HG02840 (cell line): ENCODE measurements at regions not wholly inside any gene's neighbourhood (a gene's known extent, or its start where the extent isn't known, plus 50 kb on each side); places are given as distances from the start of the nearest gene placed in this dataset.
"Not testable (repeated sequence)": the region's sequence is repeated elsewhere in the genome, so short reads cannot be mapped to it uniquely, and the experiment has no call there.

Experiments
- ATAC-seq: cut with Tn5 transposase; IDR thresholded peaks from one replicate; pipeline ENCODE4 v1.9.1; 2021; ENCODE audit warnings: mild to moderate bottlenecking, moderate library complexity, moderate number of reproducible peaks; ENCODE audit not compliant: unreplicated experiment, low FRiP score

DNA sequence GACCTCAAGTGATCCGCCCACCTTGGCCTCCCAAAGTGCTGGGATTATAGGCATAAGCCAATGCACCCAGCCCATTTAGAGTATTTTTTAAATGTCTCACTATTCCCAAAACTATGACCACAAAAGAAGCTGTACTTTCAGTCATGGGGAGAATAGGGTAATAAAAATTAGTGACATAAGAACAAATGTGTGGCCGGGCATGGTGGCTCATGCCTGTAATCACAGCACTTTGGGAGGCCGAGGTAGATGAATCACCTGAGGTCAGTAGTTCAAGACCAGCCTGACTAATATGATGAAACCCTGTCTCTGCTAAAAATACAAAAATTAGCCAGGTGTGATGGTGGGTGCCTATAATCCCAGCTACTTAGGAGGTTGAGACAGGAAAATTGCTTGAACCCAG lies 402.3 kb downstream of the PSAT1 start:
- ATAC-seq, result not testable (repeated sequence)

DNA sequence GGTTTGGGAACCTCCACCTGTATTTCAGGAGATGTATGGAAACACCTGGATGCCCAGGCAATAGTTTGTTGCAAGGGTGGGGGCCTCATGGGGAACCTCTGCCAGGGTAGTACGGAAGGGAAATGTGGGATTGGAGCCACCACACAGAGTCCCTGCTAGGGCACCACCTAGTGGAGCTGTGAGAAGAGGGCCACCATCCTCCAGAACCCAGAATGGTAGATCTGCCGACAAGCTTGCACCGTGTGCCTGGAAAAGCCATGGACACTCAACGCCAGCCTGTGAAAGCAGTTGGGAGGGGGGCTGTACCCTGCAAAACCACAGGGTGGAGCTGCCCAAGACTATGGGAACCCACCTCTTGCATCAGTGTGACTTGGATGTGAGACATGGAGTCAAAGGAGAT lies 407.2 kb downstream of the PSAT1 start:
- not testable (repeated sequence) for ATAC-seq

DNA sequence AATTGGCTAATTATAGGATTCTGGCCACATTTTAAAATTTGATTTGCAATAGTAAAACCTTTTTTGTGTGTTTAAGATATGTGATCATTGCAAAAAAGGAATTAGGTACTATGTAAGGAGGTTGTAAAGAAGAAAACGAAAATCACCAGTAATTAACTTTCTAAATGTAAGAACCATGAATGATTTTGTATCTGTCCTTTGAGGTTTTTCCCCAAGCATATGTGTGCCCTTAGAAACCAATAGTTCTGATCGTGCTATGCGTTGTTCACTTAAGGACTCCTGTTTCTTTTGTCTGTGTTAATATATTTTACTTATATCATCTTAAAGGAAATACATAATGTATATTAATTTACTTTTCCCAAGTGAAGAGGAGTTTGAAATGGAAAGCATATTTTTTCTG lies 410.2 kb downstream of the PSAT1 start:
- no peak for ATAC-seq

- no peak for ATAC-seq
Measured at GRCh38 chr9:78707481-78707991, 410.6 kb downstream of the PSAT1 start.

DNA sequence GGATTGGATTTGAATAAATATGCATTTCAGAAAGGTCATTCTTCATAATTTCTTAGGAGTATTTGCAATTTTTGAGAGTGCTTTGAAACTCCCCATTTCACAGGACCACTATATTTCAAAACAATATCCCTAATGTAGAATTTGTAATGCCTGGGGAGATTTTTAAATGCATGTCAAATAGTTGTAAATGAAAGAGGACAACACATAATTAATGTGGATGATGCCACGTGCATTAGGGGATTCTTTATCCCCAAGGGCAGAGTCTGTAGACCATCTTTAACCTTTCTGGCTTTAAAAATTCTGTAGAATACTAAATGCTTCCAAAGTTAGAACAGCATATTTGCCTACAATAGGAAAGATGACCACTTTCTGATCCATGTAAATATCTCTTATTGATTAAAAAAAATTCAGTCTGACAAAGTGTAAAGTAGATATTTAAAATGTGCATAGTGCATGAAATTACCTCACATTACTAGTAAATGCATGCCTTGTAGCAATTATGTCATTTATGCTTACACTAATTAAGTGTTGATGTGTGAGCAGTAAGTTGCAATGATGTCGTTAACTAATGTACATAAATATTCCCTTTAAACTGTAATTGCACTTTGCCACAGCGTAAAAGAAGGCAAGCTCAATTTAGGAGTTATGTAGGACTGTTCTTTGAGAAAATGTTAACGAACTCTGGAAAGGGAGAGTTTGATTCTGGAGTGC lies 416.1 kb downstream of the PSAT1 start:
- ATAC-seq, result no peak

GRCh38 chr9:78713614-78714405 lies 416.9 kb downstream of the PSAT1 start:
- no peak for ATAC-seq

- no peak for ATAC-seq
Measured at GRCh38 chr9:78714576-78714975, 417.7 kb downstream of the PSAT1 start.

GRCh38 chr9:78719029-78719428 lies 422.1 kb downstream of the PSAT1 start:
- ATAC-seq, result not testable (repeated sequence)

- no peak for ATAC-seq
Measured at GRCh38 chr9:78724896-78725295, 428.0 kb downstream of the PSAT1 start.

DNA sequence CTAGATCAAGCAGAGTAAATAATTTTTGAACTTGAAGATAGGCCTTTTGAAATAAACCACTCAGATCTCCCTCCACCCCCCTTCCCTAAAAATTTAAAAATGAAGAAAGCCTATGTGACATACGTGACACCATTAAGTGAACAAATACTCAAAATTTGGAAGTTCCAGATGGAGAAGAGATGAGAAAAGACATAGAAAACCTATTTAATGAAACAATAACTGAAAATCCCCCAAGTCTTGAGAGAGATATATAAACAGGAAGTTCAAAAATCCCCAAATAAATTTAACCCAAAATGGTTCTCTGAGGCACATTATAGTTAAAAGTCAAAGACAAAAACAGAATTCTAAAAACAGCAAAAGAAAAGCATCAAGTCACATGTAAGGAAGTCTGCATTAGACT lies 428.6 kb downstream of the PSAT1 start:
- ATAC-seq, result no peak

- ATAC-seq, result no peak
Measured at GRCh38 chr9:78745331-78745730, 448.4 kb downstream of the PSAT1 start.

GRCh38 chr9:78746010-78746409 lies 449.1 kb downstream of the PSAT1 start:
- no peak for ATAC-seq

DNA sequence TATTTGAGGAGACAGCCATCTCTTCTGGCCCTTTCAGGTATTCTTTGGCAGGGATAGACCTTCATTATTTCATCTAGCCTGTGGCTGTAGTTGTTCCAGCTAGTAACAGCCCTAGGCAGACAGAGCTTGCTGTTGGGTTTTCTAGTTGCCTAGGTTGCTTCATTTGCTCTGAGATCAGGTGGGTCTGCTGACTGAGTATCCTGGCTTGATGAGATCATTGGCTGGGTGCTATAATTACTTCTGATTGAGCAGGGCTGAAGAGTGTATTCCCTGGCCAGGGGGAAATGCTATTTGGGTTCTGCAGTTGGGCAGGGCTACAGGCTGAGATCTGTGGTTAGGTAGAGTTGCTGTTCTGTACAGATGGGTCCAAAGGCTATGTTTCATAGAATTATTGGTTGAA lies 456.1 kb downstream of the PSAT1 start:
- no peak for ATAC-seq

DNA sequence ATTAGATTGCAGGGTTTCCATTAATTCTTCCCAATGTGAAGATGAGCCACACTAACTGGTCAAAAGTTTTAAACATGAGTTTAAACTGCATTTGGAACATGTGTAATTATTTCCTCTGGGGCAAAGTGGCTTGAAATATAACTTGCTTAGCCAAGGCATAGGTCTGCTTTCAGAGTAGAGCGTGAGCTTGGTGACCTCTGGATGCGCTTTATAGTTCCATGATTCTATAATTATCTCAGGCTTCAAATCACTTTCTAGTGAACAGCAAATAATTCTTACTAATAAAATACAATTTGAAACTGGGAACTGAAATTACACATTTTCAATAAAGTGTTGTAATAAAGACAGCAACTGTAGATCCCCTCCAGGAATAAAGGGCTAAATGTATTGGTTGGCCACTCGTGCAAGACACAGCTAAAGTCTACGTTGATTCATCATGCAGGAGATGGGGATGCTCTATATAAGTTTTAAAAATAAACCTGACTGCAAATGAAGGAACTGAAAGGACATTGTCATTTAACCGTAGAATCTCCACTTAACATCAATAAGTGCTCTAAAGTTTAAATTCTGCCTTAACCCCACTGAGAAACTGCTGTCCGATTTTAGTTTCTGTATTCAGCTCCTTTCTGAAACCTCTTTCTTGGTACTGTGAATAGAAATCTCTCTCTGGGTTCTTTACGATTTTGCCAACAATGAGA lies 460.0 kb downstream of the PSAT1 start:
- peak; percentile 72 for ATAC-seq

- no peak for ATAC-seq
Measured at GRCh38 chr9:78763424-78763823, 466.5 kb downstream of the PSAT1 start.

DNA sequence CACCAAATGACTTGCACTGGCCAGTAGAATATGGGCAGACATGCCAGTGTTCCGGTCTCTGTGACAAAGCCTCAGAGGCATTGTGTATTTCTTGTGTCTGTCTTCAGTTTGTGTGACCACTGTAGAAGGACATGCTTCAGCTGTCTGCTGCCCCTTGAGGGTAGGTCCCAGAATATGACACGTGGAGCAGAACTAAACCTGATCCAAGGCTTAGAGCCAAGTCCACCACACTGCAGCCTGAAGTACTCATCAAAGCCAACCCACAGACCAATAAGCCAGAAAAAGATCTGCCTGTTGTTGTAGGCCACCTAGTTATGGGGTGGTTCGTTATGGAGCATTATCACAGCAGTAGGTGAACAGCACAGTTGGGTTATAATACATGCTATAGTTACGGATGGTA lies 468.9 kb downstream of the PSAT1 start:
- ATAC-seq, result no peak

DNA sequence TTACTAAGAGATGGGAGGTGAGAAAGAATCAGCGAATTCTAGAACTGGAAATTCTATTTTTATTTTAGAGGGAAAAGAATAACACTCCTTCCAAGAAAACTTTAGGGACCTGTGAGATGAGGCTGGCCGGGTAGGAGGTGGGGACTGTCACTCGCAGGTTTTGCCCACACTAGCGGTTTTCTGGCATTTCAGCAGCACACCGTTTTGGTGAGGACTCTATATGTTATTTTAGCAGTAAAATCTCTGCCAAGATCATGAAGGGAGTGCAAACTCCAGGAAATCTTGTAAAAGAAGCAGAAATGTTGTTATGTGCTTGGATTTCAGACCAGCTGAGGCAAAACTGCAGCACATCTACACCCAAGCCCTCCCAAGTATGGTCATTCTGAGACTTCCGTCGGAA lies 470.6 kb downstream of the PSAT1 start:
- no peak for ATAC-seq

DNA sequence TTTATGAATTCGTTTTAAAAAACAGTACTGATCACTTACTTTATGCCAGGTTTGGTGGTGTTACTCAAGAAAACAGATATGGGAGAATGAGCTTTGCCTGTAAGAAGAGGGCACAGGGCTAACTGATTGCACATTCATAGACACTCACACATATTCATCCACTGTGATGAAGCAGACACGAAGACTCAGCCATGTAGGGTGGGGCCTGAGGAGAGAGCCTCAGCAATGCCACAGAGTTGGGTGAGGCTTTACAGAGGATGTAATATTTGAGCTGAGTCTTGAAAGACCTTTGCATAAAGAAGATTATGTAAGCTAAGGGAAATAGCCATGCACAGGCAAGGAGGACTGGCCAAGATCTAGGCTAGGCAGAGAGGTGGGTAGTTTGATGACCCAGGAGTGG lies 472.8 kb downstream of the PSAT1 start:
- no peak for ATAC-seq

DNA sequence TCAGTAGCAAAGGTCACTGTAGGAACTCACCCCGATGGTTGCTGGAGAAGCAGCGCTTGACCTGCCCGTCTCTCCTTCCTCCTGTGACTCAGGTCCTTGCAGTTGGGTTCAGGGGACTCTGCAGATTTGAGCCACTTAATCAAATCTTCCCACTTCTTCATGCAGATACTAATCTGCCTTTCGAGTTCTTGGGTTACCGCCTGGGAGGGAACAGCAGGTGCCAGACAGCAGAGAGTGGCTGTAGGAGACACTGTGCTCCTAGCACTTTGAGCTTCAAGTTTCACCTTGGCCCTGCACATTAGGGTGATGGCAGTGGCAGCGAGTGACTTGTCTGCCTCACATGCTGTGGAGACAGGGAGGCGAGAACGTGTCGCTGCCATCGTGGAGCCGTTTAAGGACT lies 478.3 kb downstream of the PSAT1 start:
- no peak for ATAC-seq

DNA sequence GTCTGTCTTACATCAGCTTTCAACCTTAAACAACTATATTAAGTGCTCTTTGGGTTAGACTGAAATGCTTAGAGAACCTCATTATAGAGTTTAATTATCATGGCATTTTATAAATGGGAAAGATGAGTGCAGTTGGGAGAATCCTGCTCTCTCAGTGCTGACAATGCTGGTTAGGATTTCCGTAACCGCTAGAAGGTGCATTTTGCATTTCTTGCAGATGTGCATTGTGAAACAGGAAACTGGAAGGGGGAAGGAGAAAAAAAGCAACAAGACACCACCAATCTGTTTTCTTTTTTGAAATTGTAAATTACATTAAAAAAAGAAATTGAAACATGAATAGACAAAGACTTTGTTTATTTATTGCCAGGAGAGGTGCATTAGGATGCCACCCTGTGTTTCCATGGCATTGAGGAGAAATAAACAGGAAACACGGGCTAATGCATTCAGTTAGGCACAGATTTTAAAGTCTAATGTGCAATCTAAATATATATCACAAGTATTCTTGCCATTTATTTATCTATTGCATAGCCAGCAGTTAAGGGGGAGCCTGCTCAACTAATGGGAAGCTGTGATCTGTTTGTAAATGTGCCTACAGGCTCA lies 478.9 kb downstream of the PSAT1 start:
- no peak for ATAC-seq

DNA sequence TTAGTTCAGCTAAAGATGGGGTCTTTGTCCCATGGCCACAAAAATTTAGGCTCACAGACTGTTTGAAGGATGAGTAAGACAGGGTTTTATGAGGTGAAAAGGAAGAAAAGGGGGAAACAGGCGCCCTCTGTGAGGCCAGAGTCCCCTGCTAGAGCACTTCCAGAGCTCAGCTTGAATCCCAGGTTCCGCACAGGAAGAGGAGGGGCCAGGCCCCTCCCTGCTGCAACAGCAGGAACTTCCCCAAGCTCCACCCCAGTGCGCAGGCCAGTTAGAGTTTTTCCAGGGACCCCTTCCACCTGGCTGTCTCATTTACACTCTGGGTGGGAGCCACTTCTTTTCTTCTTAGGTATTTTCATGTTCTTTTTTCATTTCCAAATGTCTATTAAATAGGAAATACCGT lies 480.8 kb downstream of the PSAT1 start:
- ATAC-seq, result no peak
